ENCODE measurements at regions not wholly inside any gene's neighbourhood (a gene's known extent, or its start where the extent isn't known, plus 50 kb on each side); places are given as distances from the start of the nearest gene placed in this dataset.
"Not testable (repeated sequence)": the region's sequence is repeated elsewhere in the genome, so short reads cannot be mapped to it uniquely, and the experiment has no call there.

GRCh38 chr5:157968570-157968969 lies 109.6 kb upstream of the CLINT1 start:
- not testable (repeated sequence) for TF ChIP-seq CTCF, POLR2AphosphoS5 (IDR thresholded peaks at IDR 0.05)
